Spleen (tissue), 11 donors: ENCODE measurements at regions not wholly inside any gene's neighbourhood (a gene's known extent, or its start where the extent isn't known, plus 50 kb on each side); places are given as distances from the start of the nearest gene placed in this dataset.

ENCODE experiments used
- DNase-seq: peaks from one replicate; pipeline ENCODE4 v3.0.0-alpha.2; 2020
- H3K27ac ChIP-seq, 8 donors: fragments of 200-600 bp; sonication (generic) in 7 of 8; 1 replicate in 4 of 8; 2 replicates in 4 of 8; pipeline versions ENCODE4 v1.5.0 to v1.8.0; 2016 to 2021; ENCODE audit warnings: inconsistent platforms in 4 of 8, mild to moderate bottlenecking in 4 of 8, moderate library complexity in 1 of 8
- H3K27me3 ChIP-seq, 7 donors: fragments of 200-600 bp; sonication (generic) in 6 of 7; replicated peaks in 1 of 7; 1 replicate in 4 of 7; 2 replicates in 3 of 7; pipeline versions ENCODE4 v1.5.0 to v1.8.0; 2016 to 2021; ENCODE audit warnings: inconsistent platforms in 3 of 7, mild to moderate bottlenecking in 1 of 7
- H3K36me3 ChIP-seq, 6 donors: fragments of 200-600 bp; sonication (generic) in 5 of 6; 1 replicate in 4 of 6; 2 replicates in 2 of 6; pipeline versions ENCODE4 v1.5.0 to v1.8.0; 2016 to 2021; ENCODE audit warnings: inconsistent platforms in 2 of 6
- H3K4me1 ChIP-seq, 6 donors: fragments of 200-600 bp; sonication (generic) in 5 of 6; 1 replicate in 3 of 6; 2 replicates in 3 of 6; pipeline versions ENCODE4 v1.5.0 to v1.8.0; 2016 to 2021; ENCODE audit warnings: inconsistent platforms in 3 of 6
- H3K4me3 ChIP-seq, 8 donors: fragments of 200-600 bp; sonication (generic) in 7 of 8; 1 replicate in 4 of 8; 2 replicates in 4 of 8; pipeline versions ENCODE4 v1.5.0 to v1.8.0; 2016 to 2021; ENCODE audit warnings: inconsistent platforms in 4 of 8, mild to moderate bottlenecking in 4 of 8, moderate library complexity in 2 of 8
- H3K9me3 ChIP-seq, 8 donors: fragments of 200-600 bp; sonication (generic) in 7 of 8; 1 replicate in 4 of 8; 2 replicates in 4 of 8; pipeline versions ENCODE4 v1.5.0 to v1.8.0; 2016 to 2021; ENCODE audit warnings: inconsistent platforms in 4 of 8
- POLR2A ChIP-seq, 3 donors: fragments of 450-650 bp; IDR thresholded peaks; one replicate each; pipeline ENCODE4 v1.5.1; 2017; ENCODE audit warnings: antibody characterized with exemption in 3 of 3, mild to moderate bottlenecking in 1 of 3
- POLR2AphosphoS5 ChIP-seq, 3 donors: sonication (generic); formaldehyde crosslinking; IDR thresholded peaks; one replicate each; pipeline ENCODE4 v1.5.1; 2017; ENCODE audit warnings: antibody characterized with exemption in 3 of 3
- WGBS, 5 donors: extraction: QIAGEN DNeasy Blood & Tissue Kit in 3 of 5; methylation state at CpG; one replicate each; pipeline versions ENCODE4 v1.1.5 to v1.1.7; 2013 to 2018; 5-methylcytosine and 5-hydroxymethylcytosine counted together
- intact Hi-C: fragments of 100-400 bp; cut with DNase I; formaldehyde crosslinking; loops from one replicate; pipeline ENCODE4 v1.15.0; 2023; ENCODE audit warnings: low total_unique reads
- TF ChIP-seq, protein P1 (sequence below), 11 experiments: fragments of 200-600 bp in 7 of 11; fragments of 450-650 bp in 4 of 11; sonication (generic) in 4 of 11; IDR thresholded peaks in 8 of 11; conservative IDR thresholded peaks in 3 of 11; 1 replicate in 7 of 11; 2 replicates in 4 of 11; pipeline versions ENCODE4 v1.4.0 to v1.8.0; 2016 to 2021; ENCODE audit warnings: antibody characterized with exemption in 11 of 11, inconsistent platforms in 4 of 11, mild to moderate bottlenecking in 1 of 11
- donor health status: healthy with polysubstance abuse.
- donor health status: DM: no; HTN: no; CAD: no; lungs with moderate emphysema.
- donor health status: DM: no; HTN: no; CAD: no.
- donor health status: Bipolar disorder and iron deficiency.
- donor health status: healthy.
- donor health status: DM: no; HTN: no; CAD: no.
- donor health status: DM: yes; HTN: yes; CAD: no.

DNA sequence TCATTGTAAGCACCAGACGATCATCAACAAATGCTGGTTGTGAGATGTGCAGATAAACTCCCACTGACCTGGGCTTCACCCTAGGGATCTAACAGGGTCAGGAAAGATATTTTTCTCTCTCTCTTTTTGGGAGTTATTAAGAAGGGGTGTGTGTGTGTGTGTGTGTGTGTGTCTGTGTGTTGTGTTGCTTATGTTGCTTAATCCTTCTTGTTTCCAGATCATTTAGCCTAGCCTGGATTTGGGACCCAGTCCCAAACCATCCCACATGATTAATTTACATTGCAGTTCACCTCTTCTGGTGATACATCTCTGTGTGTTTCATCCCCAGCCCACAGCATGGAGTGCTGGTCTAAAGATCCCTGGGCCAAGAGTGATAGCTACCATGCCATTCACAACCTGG is 122.8 kb upstream of the IPO9 start:
- intact Hi-C loops, result no loop called here
- H3K36me3 ChIP-seq, result no peaks in the 10 kb centered on the region
- 81 to 94% (median 86%) methylated on average over 1 of the region's 1 CpG for WGBS, 5 donors
- TF ChIP-seq, protein P1, sequence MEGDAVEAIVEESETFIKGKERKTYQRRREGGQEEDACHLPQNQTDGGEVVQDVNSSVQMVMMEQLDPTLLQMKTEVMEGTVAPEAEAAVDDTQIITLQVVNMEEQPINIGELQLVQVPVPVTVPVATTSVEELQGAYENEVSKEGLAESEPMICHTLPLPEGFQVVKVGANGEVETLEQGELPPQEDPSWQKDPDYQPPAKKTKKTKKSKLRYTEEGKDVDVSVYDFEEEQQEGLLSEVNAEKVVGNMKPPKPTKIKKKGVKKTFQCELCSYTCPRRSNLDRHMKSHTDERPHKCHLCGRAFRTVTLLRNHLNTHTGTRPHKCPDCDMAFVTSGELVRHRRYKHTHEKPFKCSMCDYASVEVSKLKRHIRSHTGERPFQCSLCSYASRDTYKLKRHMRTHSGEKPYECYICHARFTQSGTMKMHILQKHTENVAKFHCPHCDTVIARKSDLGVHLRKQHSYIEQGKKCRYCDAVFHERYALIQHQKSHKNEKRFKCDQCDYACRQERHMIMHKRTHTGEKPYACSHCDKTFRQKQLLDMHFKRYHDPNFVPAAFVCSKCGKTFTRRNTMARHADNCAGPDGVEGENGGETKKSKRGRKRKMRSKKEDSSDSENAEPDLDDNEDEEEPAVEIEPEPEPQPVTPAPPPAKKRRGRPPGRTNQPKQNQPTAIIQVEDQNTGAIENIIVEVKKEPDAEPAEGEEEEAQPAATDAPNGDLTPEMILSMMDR (IDR thresholded peaks at IDR 0.05 in 8 of 11, conservative IDR thresholded peaks at IDR 0.05 in 3 of 11), result no peak
- TF ChIP-seq POLR2A (IDR thresholded peaks at IDR 0.05) (no peak), POLR2AphosphoS5 (IDR thresholded peaks at IDR 0.05) (no peak)
- H3K4me3 ChIP-seq, result no peak overlapping the region
- H3K9me3 ChIP-seq, result peaks cover 0 to 9% (median 5%) of the 10 kb centered on the region in 8 donors
- no peak for DNase-seq
- H3K27ac ChIP-seq, result no peak overlapping the region
- H3K27me3 ChIP-seq, result peaks cover 0 to 21% (median 0%) of the 10 kb centered on the region in 7 donors
- H3K4me1 ChIP-seq, result peaks cover 0 to 23% (median 10%) of the 10 kb centered on the region in 6 donors

DNA sequence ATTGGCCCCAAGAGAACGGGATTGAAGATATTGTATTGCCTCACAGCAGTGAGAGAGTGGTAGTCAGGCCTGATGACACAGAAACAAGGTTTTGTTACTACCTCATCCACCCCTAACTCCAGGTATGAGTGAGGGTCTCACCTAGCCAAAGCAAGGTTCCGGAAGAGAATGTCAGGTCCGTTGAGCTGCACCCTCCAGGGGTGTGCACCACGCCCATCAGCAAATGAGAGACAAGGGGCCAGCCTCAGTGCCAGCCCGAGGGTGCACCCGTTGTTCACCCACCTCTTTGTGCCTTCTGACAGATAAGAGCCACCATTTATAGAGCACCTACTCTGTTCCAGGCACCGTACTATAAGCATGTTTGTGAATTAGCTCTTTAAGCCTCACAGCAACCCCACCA is 121.9 kb upstream of the IPO9 start:
- no peak for DNase-seq
- TF ChIP-seq, protein P1 (IDR thresholded peaks at IDR 0.05 in 8 of 11, conservative IDR thresholded peaks at IDR 0.05 in 3 of 11), result no peak
- TF ChIP-seq POLR2AphosphoS5 (IDR thresholded peaks at IDR 0.05) (no peak), POLR2A (IDR thresholded peaks at IDR 0.05) (no peak)
- WGBS, 5 donors, result 87 to 96% (median 92%) methylated on average over 7 of the region's 7 CpGs
- Histone ChIP-seq H3K9me3 (peaks cover 0 to 1% (median under 1%) of the 10 kb centered on the region in 8 donors), H3K27me3 (peaks cover 0 to 21% (median 0%) of the 10 kb centered on the region in 7 donors), H3K4me1 (peaks cover 0 to 31% (median 11%) of the 10 kb centered on the region in 6 donors), H3K4me3 (no peak overlapping the region), H3K27ac (no peak overlapping the region), H3K36me3 (no peaks in the 10 kb centered on the region)
- intact Hi-C loops, result no loop called here

DNA sequence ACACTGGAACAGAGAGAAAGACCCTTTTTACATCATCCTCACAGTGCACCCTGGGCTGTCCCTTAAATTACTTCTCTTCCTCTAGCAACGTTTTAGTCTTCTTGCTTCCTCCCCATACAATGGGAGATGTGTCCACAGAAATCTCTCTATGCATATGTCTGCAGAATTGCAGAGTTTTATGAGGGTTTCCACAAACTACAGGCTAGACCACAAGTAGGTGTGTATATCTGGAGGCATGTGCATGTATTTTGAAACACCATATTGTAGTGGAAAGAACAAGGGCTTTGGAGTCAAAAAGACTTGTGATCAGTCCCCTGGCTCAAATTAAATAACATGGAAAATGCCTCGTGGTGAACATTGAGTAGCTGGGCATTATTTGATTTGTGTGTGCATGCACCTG is 121.3 kb upstream of the IPO9 start:
- no peaks in the 10 kb centered on the region for H3K9me3 ChIP-seq
- intact Hi-C loops, result loop anchor here (2.0 kb wide), 1 partner anchor 85 kb away; no protein-coding TSS in a partner anchor
- DNase-seq, result no peak
- 36 to 56% (median 50%) methylated on average over 2 of the region's 2 CpGs for WGBS, 5 donors
- H3K36me3 ChIP-seq, result no peaks in the 10 kb centered on the region
- peaks cover 0 to 38% (median 15%) of the 10 kb centered on the region in 6 donors for H3K4me1 ChIP-seq
- no peak overlapping the region for H3K4me3 ChIP-seq
- TF ChIP-seq, protein P1 (IDR thresholded peaks at IDR 0.05 in 8 of 11, conservative IDR thresholded peaks at IDR 0.05 in 3 of 11), result no peak
- TF ChIP-seq POLR2AphosphoS5 (IDR thresholded peaks at IDR 0.05) (no peak), POLR2A (IDR thresholded peaks at IDR 0.05) (no peak)
- no peak overlapping the region for H3K27ac ChIP-seq
- H3K27me3 ChIP-seq, result peaks cover 0 to 21% (median 0%) of the 10 kb centered on the region in 7 donors

DNA sequence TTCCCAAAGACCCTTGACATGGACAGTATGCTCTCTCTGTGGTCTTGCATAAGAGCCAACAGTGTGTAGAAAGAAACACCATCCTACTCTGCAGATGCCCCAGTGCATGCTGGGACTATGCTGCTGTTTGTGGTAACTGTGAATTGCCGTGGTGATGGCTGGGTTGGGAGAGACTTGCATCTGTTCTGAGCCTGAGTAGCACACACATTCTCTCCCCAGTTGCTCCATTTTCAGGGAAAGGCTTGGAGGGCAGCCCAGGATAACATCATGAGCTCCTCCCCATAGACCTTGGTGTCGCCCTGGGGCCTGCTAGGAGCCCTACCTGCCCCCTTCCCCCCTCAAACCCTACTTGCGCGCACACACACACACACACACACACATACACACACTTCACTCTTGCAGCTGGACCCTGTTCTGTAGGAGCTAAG is 120.9 kb upstream of the IPO9 start:
- intact Hi-C loops, result loop anchor here (2.0 kb wide), 1 partner anchor 85 kb away; no protein-coding TSS in a partner anchor
- no peak for DNase-seq
- TF ChIP-seq POLR2A (IDR thresholded peaks at IDR 0.05) (no peak), POLR2AphosphoS5 (IDR thresholded peaks at IDR 0.05) (no peak)
- TF ChIP-seq, protein P1 (IDR thresholded peaks at IDR 0.05 in 8 of 11, conservative IDR thresholded peaks at IDR 0.05 in 3 of 11), result no peak
- 56 to 75% (median 62%) methylated on average over 4 of the region's 4 CpGs for WGBS, 5 donors
- Histone ChIP-seq H3K27me3 (peaks cover 0 to 21% (median 0%) of the 10 kb centered on the region in 7 donors), H3K36me3 (no peaks in the 10 kb centered on the region), H3K4me1 (peaks cover 0 to 42% (median 19%) of the 10 kb centered on the region in 6 donors), H3K27ac (no peak overlapping the region), H3K4me3 (no peak overlapping the region), H3K9me3 (no peaks in the 10 kb centered on the region)
